GM23248 (cell line): ENCODE measurements at regions not wholly inside any gene's neighbourhood (a gene's known extent, or its start where the extent isn't known, plus 50 kb on each side); places are given as distances from the start of the nearest gene placed in this dataset.

Experiments
- DNase-seq: peaks from one replicate; pipeline ENCODE4 v3.0.0-alpha.2; 2015
- H2AFZ ChIP-seq: fragments of 200-600 bp; sonication (generic); 2 replicates; pipeline ENCODE4 v1.6.1; 2016; ENCODE audit warnings: antibody characterized with exemption
- H3F3A ChIP-seq: fragments of 200-600 bp; sonication (generic); 2 replicates; pipeline ENCODE4 v1.6.1; 2016; ENCODE audit warnings: mild to moderate bottlenecking, antibody characterized with exemption, mixed run types; ENCODE audit not compliant: insufficient read depth
- H3K27ac ChIP-seq: fragments of 200-600 bp; sonication (generic); 2 replicates; pipeline ENCODE4 v1.5.1; 2016; ENCODE audit warnings: mild to moderate bottlenecking
- H3K27me3 ChIP-seq: fragments of 200-600 bp; sonication (generic); replicated peaks from 2 replicates; pipeline ENCODE4 v1.6.1; 2016; ENCODE audit warnings: mild to moderate bottlenecking; ENCODE audit not compliant: insufficient read depth
- H3K36me3 ChIP-seq: fragments of 200-600 bp; sonication (generic); 2 replicates; pipeline ENCODE4 v1.6.1; 2016; ENCODE audit warnings: low read depth, mild to moderate bottlenecking
- H3K4me1 ChIP-seq: fragments of 200-600 bp; sonication (generic); 2 replicates; pipeline ENCODE4 v1.6.1; 2016; ENCODE audit warnings: mild to moderate bottlenecking; ENCODE audit not compliant: insufficient read depth
- H3K4me2 ChIP-seq: fragments of 200-600 bp; sonication (generic); one replicate; pipeline ENCODE4 v1.6.1; 2016; ENCODE audit warnings: mild to moderate bottlenecking; ENCODE audit not compliant: unreplicated experiment
- H3K4me3 ChIP-seq: fragments of 200-600 bp; sonication (generic); 2 replicates; pipeline ENCODE4 v1.5.1; 2016; ENCODE audit warnings: mild to moderate bottlenecking
- H3K79me2 ChIP-seq: fragments of 200-600 bp; sonication (generic); 2 replicates; pipeline ENCODE4 v1.6.1; 2016; ENCODE audit warnings: mild to moderate bottlenecking; ENCODE audit not compliant: insufficient read depth
- H3K9ac ChIP-seq: fragments of 200-600 bp; sonication (generic); 2 replicates; pipeline ENCODE4 v1.6.1; 2016; ENCODE audit warnings: mild to moderate bottlenecking
- H3K9me2 ChIP-seq: fragments of 200-600 bp; sonication (generic); 2 replicates; pipeline ENCODE4 v1.6.1; 2016; ENCODE audit warnings: mixed run types, mild to moderate bottlenecking, moderate library complexity; ENCODE audit not compliant: insufficient read depth
- H3K9me3 ChIP-seq: fragments of 200-600 bp; sonication (generic); one replicate; pipeline ENCODE4 v1.6.1; 2017; ENCODE audit warnings: low read depth
- H4K20me1 ChIP-seq: fragments of 200-600 bp; sonication (generic); 2 replicates; pipeline ENCODE4 v1.6.0; 2016; ENCODE audit not compliant: insufficient read depth
- EZH2 ChIP-seq: fragments of 200-600 bp; sonication (generic); IDR thresholded peaks from 2 replicates; pipeline ENCODE4 v1.6.1; 2018; ENCODE audit warnings: antibody characterized with exemption, mild to moderate bottlenecking; ENCODE audit not compliant: insufficient read depth, poor library complexity, severe bottlenecking
- EZH2phosphoT487 ChIP-seq: fragments of 200-600 bp; sonication (generic); IDR thresholded peaks from 2 replicates; pipeline ENCODE4 v1.6.1; 2018; ENCODE audit warnings: antibody characterized with exemption, moderate library complexity, mild to moderate bottlenecking, low read depth; ENCODE audit not compliant: insufficient read depth
- WGBS, 2 experiments: methylation state at CpG; one replicate each; pipeline ENCODE4 v1.1.6; 2015 to 2017; ENCODE audit warnings: low lambda C conversion rate in 2 of 2, low coverage in 1 of 2; ENCODE audit errors: missing lambda C conversion rate in 2 of 2; 5-methylcytosine and 5-hydroxymethylcytosine counted together
- in situ Hi-C: fragments of 300-500 bp; cut with MboI; formaldehyde crosslinking; loops from 2 replicates; pipeline ENCODE4 v1.15.0; 2020

DNA sequence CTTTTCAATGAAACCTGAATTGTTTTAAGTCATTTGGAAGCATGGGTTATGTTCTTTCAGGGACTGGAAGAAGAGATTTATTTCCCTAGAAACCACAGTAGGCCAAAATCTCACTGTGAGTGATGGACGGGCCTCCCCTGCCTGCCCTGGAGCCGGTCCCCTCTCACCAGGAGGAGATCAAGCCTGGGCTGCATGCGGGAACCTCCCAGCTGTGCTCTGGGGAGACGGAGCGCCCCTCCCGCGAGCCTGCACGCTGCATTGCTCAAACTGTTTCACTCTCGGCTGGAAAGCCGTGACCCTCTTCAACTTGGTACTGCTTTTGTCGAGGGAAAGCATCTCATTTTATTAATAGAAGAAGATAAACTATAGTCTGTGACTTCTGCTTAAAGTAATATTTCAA is 85.4 kb downstream of the IRX2 start:
- Histone ChIP-seq H3K9me3 (no peaks in the 10 kb centered on the region), H3K9me2 (no peaks in the 10 kb centered on the region), H3K4me1 (no peaks in the 10 kb centered on the region), H3K36me3 (no peaks in the 10 kb centered on the region), H3F3A (no peaks in the 10 kb centered on the region), H3K4me2 (no peak overlapping the region), H4K20me1 (no peaks in the 10 kb centered on the region), H3K79me2 (no peaks in the 10 kb centered on the region), H3K27me3 (no peaks in the 10 kb centered on the region), H2AFZ (no peak overlapping the region), H3K27ac (no peak overlapping the region), H3K9ac (no peak overlapping the region), H3K4me3 (no peak overlapping the region)
- TF ChIP-seq EZH2 (no peak), EZH2phosphoT487 (no peak)
- in situ Hi-C loops = no loop called here
- no peak for DNase-seq
- 19 to 29% methylated on average over 11 of the region's 11 CpGs for WGBS, 2 experiments

- H3K36me3 ChIP-seq = no peaks in the 10 kb centered on the region
- no peak for DNase-seq
- H3K4me1 ChIP-seq = no peaks in the 10 kb centered on the region
- H3K9me3 ChIP-seq = no peaks in the 10 kb centered on the region
- no peak overlapping the region for H3K9ac ChIP-seq
- no peaks in the 10 kb centered on the region for H3K27me3 ChIP-seq
- no peak overlapping the region for H3K4me3 ChIP-seq
- no peak overlapping the region for H3K27ac ChIP-seq
- H3K79me2 ChIP-seq = no peaks in the 10 kb centered on the region
- H3F3A ChIP-seq = no peaks in the 10 kb centered on the region
- 65 to 67% methylated on average over 3 of the region's 3 CpGs for WGBS, 2 experiments
- no peak overlapping the region for H2AFZ ChIP-seq
- H3K9me2 ChIP-seq = no peaks in the 10 kb centered on the region
- in situ Hi-C loops = no loop called here
- TF ChIP-seq EZH2 (no peak), EZH2phosphoT487 (no peak)
- no peaks in the 10 kb centered on the region for H4K20me1 ChIP-seq
- no peak overlapping the region for H3K4me2 ChIP-seq
These were observed 88.0 kb downstream of the IRX2 start for GRCh38 chr5:2663489-2663888.

DNA sequence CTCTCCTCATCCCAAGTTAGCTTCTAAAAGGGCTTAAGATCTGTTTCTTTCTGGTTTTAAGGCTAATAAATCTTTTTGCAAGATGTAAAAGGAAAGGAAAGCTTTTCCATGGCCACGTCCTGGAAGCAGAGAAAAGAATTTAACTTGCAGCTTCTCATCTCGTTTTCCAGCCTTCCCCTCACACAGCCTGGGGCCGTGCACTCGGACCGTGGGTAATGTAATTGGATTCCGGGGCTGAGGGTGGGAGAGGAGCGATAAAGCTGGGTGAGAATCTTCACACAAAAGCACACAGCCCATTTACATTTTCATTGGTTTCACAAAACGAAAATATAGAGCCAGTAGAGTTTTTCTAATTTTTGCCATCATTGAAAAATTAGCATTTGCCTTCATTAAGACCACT is 91.2 kb downstream of the IRX2 start:
- H3K27me3 ChIP-seq = no peaks in the 10 kb centered on the region
- H3F3A ChIP-seq = no peaks in the 10 kb centered on the region
- no peaks in the 10 kb centered on the region for H3K79me2 ChIP-seq
- H3K9me2 ChIP-seq = no peaks in the 10 kb centered on the region
- H2AFZ ChIP-seq = no peak overlapping the region
- H3K4me2 ChIP-seq = no peak overlapping the region
- no peaks in the 10 kb centered on the region for H3K36me3 ChIP-seq
- H3K9ac ChIP-seq = no peak overlapping the region
- WGBS, 2 experiments = 49 to 51% methylated on average over 8 of the region's 8 CpGs
- no peaks in the 10 kb centered on the region for H4K20me1 ChIP-seq
- in situ Hi-C loops = no loop called here
- no peak for TF ChIP-seq EZH2
- no peak for TF ChIP-seq EZH2phosphoT487
- no peak for DNase-seq
- H3K9me3 ChIP-seq = no peaks in the 10 kb centered on the region
- H3K27ac ChIP-seq = no peak overlapping the region
- H3K4me3 ChIP-seq = no peak overlapping the region
- no peaks in the 10 kb centered on the region for H3K4me1 ChIP-seq

DNA sequence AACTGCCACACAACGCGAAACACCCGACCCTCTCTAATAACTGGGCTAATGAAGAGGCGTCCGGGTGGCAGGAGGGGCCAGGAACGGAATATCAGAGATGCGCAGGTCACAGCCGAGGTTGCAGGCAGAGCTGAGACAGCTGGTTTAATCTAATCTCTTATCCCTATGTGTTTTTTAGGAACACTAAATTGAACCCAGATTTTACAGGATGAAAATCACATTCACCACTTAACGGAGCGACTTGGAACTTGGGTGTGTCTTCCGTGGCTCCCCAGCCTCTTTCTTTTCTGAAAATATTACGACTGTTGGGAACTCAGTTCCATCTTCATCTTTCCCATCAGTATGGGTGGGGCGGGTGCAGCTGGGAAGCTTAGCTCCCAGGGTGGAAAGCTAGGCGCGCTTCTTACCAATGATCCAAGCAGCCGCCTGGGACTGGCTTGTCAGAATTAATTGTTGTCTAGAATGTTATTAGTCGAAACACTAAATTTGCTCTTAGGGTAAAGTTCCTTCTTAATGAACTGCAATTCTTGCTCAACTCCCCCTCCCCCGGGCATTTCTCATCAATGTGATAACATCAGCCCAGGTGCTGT is 92.5 kb downstream of the IRX2 start:
- in situ Hi-C loops = no loop called here
- no peak overlapping the region for H3K9ac ChIP-seq
- H3K4me3 ChIP-seq = no peak overlapping the region
- DNase-seq = peak; percentile 3
- no peaks in the 10 kb centered on the region for H3K9me3 ChIP-seq
- no peaks in the 10 kb centered on the region for H3K27me3 ChIP-seq
- H3K79me2 ChIP-seq = no peaks in the 10 kb centered on the region
- TF ChIP-seq EZH2phosphoT487 (no peak), EZH2 (no peak)
- 4 to 5% methylated on average over 18 of the region's 18 CpGs for WGBS, 2 experiments
- no peaks in the 10 kb centered on the region for H3K36me3 ChIP-seq
- no peak overlapping the region for H2AFZ ChIP-seq
- H3K9me2 ChIP-seq = no peaks in the 10 kb centered on the region
- H3K27ac ChIP-seq = no peak overlapping the region
- no peaks in the 10 kb centered on the region for H3K4me1 ChIP-seq
- H3K4me2 ChIP-seq = no peak overlapping the region
- no peaks in the 10 kb centered on the region for H3F3A ChIP-seq
- H4K20me1 ChIP-seq = no peaks in the 10 kb centered on the region

GRCh38 chr5:2658447-2658846 is 93.0 kb downstream of the IRX2 start:
- no peaks in the 10 kb centered on the region for H3K79me2 ChIP-seq
- peak; percentile 34 for DNase-seq
- H3F3A ChIP-seq = no peaks in the 10 kb centered on the region
- H3K27ac ChIP-seq = no peak overlapping the region
- 40 to 47% methylated on average over 11 of the region's 11 CpGs for WGBS, 2 experiments
- H3K36me3 ChIP-seq = no peaks in the 10 kb centered on the region
- H4K20me1 ChIP-seq = no peaks in the 10 kb centered on the region
- H2AFZ ChIP-seq = no peak overlapping the region
- no peaks in the 10 kb centered on the region for H3K9me2 ChIP-seq
- TF ChIP-seq EZH2 (no peak), EZH2phosphoT487 (no peak)
- H3K9ac ChIP-seq = no peak overlapping the region
- H3K4me2 ChIP-seq = no peak overlapping the region
- H3K27me3 ChIP-seq = no peaks in the 10 kb centered on the region
- no peak overlapping the region for H3K4me3 ChIP-seq
- no peaks in the 10 kb centered on the region for H3K9me3 ChIP-seq
- no peaks in the 10 kb centered on the region for H3K4me1 ChIP-seq
- in situ Hi-C loops = no loop called here
